HCT116 (cell line): ENCODE measurements at regions not wholly inside any gene's neighbourhood (a gene's known extent, or its start where the extent isn't known, plus 50 kb on each side); places are given as distances from the start of the nearest gene placed in this dataset.

ENCODE experiments used
- ATAC-seq: fragments of 200-7000 bp; cut with Tn5 transposase; 2 replicates; pipeline ENCODE4 v1.9.1; 2020; ENCODE audit warnings: mild to moderate bottlenecking, moderate library complexity
- BruUV-seq: library from RNA; stranded (reverse); fragments of 400-500 nt; replicated peaks from 2 replicates; lab custom pipeline; 2021; lab: Mats Ljungman, UMichigan
- CTCF ChIA-PET: fragments of 300-600 bp; sonication (Branson Sonifier 250); formaldehyde crosslinking; loops from one replicate; lab custom pipeline; 2021; ENCODE audit warnings: antibody characterized with exemption; lab: Charles Lee
- POLR2A ChIA-PET: fragments of 300-600, 350-600 bp; sonication (Branson Sonifier 250); formaldehyde crosslinking; loops from one replicate; lab custom pipeline; 2021; ENCODE audit warnings: antibody characterized with exemption; lab: Charles Lee
- RAD21 ChIA-PET, 2 experiments: fragments of 300-600 bp; sonication (Branson Sonifier 250); formaldehyde crosslinking; loops; one replicate each; lab custom pipeline; 2023; ENCODE audit warnings: low total read pairs in 2 of 2; ENCODE audit not compliant: uncharacterized antibody in 2 of 2, unreplicated experiment in 2 of 2, low non-redundant PET in 1 of 2; lab: Charles Lee
- DNase-seq: peaks from one replicate; pipeline ENCODE4 v3.0.0-alpha.2; 2010; ENCODE audit warnings: low read depth, low spot score
- H2AFZ ChIP-seq: fragments of 200-600 bp; shearing (Covaris generic), sonication (generic); 2 replicates; pipeline ENCODE4 v1.6.1; 2017; ENCODE audit warnings: low read depth, mixed run types, mixed read lengths, antibody characterized with exemption, low read length; ENCODE audit not compliant: poor library complexity, severe bottlenecking
- H3K27ac ChIP-seq: 2 replicates; pipeline ENCODE4 v1.5.1; 2012; ENCODE audit warnings: low read depth, low read length
- H3K27me3 ChIP-seq: fragments of 200-600 bp; sonication (generic); 2 replicates; pipeline ENCODE4 v1.6.1; 2016; ENCODE audit warnings: mixed run types, low read length, mixed read lengths; ENCODE audit not compliant: insufficient read depth
- H3K36me3 ChIP-seq, 2 experiments: fragments of 200-500 bp in 1 of 2; fragments of 200-600 bp in 1 of 2; sonication (Bioruptor generic) in 1 of 2; sonication (generic) in 1 of 2; 2 replicates each; pipeline versions ENCODE4 v1.5.1 to v1.6.1; 2014 to 2016; ENCODE audit warnings: low read length in 2 of 2, inconsistent platforms in 1 of 2, mixed read lengths in 1 of 2, mixed run types in 1 of 2; ENCODE audit not compliant: insufficient read depth in 2 of 2, control insufficient read depth in 1 of 2
- H3K4me1 ChIP-seq, 2 experiments: fragments of 200-600 bp in 1 of 2; sonication (generic) in 1 of 2; 2 replicates each; pipeline versions ENCODE4 v1.5.1 to v1.6.1; 2012 to 2017; ENCODE audit warnings: low read length in 2 of 2, inconsistent platforms in 1 of 2, mild to moderate bottlenecking in 1 of 2, mixed read lengths in 1 of 2, mixed run types in 1 of 2, moderate library complexity in 1 of 2; ENCODE audit not compliant: insufficient read depth in 2 of 2, control insufficient read depth in 1 of 2
- H3K4me2 ChIP-seq: fragments of 200-600 bp; sonication (generic); 2 replicates; pipeline ENCODE4 v1.6.1; 2017; ENCODE audit warnings: mixed run types, low read length, mixed read lengths
- H3K4me3 ChIP-seq, 2 experiments: fragments of 200-600 bp in 1 of 2; sonication (generic) in 1 of 2; replicated peaks in 1 of 2; 2 replicates each; pipeline ENCODE4 v1.5.1; 2011 to 2016; ENCODE audit warnings: low read length in 2 of 2, control low read depth in 1 of 2, low read depth in 1 of 2, mild to moderate bottlenecking in 1 of 2, mixed read lengths in 1 of 2, mixed run types in 1 of 2
- H3K79me2 ChIP-seq: fragments of 200-600 bp; sonication (generic); 2 replicates; pipeline ENCODE4 v1.6.1; 2017; ENCODE audit warnings: mild to moderate bottlenecking, mixed run types, low read length, moderate library complexity, mixed read lengths; ENCODE audit not compliant: insufficient read depth
- H3K9ac ChIP-seq: fragments of 200-600 bp; sonication (generic); 2 replicates; pipeline ENCODE4 v1.6.1; 2016; ENCODE audit warnings: low read length, mixed read lengths
- H3K9me2 ChIP-seq: fragments of 200-600 bp; sonication (generic), shearing (Covaris generic); 2 replicates; pipeline ENCODE4 v1.6.1; 2017; ENCODE audit warnings: mixed run types, mild to moderate bottlenecking, moderate library complexity; ENCODE audit not compliant: insufficient read depth
- H3K9me3 ChIP-seq, 2 experiments: fragments of 200-500 bp in 1 of 2; fragments of 200-600 bp in 1 of 2; sonication (Bioruptor generic) in 1 of 2; sonication (generic) in 1 of 2; 2 replicates each; pipeline ENCODE4 v1.6.1; 2014 to 2017; ENCODE audit warnings: low read length in 2 of 2, mixed read lengths in 2 of 2, inconsistent platforms in 1 of 2, low read depth in 1 of 2, mild to moderate bottlenecking in 1 of 2, mixed run types in 1 of 2, moderate library complexity in 1 of 2; ENCODE audit not compliant: control insufficient read depth in 1 of 2, insufficient read depth in 1 of 2
- H4K20me1 ChIP-seq: fragments of 200-600 bp; sonication (generic), shearing (Covaris generic); 2 replicates; pipeline ENCODE4 v1.6.1; 2017; ENCODE audit warnings: mixed run types, mild to moderate bottlenecking, moderate library complexity; ENCODE audit not compliant: insufficient read depth
- CBX3 ChIP-seq: IDR thresholded peaks from 2 replicates; pipeline ENCODE4 v1.6.1; 2012; ENCODE audit warnings: low read depth
- EGR1 ChIP-seq: IDR thresholded peaks from 2 replicates; pipeline ENCODE4 v1.6.1; 2012; ENCODE audit warnings: low read depth
- ELF1 ChIP-seq: IDR thresholded peaks from 2 replicates; pipeline ENCODE4 v1.6.1; 2012; ENCODE audit warnings: low read depth, borderline replicate concordance
- EZH2phosphoT487 ChIP-seq: fragments of 200-600 bp; IDR thresholded peaks from 2 replicates; pipeline ENCODE4 v1.6.1; 2018; ENCODE audit warnings: antibody characterized with exemption, borderline replicate concordance
- FOSL1 ChIP-seq: IDR thresholded peaks from 2 replicates; pipeline ENCODE4 v1.6.1; 2012; ENCODE audit warnings: low read depth
- POLR2A ChIP-seq: IDR thresholded peaks from 2 replicates; pipeline ENCODE4 v1.7.0; 2011; ENCODE audit warnings: borderline replicate concordance; ENCODE audit not compliant: insufficient read depth, insufficient read length; ENCODE audit errors: extremely low read depth
- POLR2AphosphoS5 ChIP-seq: IDR thresholded peaks from 2 replicates; pipeline ENCODE4 v1.6.1; 2011; ENCODE audit warnings: mild to moderate bottlenecking, low read depth, low read length, moderate library complexity
- RAD21 ChIP-seq: IDR thresholded peaks from 2 replicates; pipeline ENCODE4 v1.6.1; 2012; ENCODE audit warnings: low read depth, mild to moderate bottlenecking
- SIN3A ChIP-seq: IDR thresholded peaks from 2 replicates; pipeline ENCODE4 v1.6.1; 2012; ENCODE audit warnings: low read depth
- SP1 ChIP-seq: IDR thresholded peaks from 2 replicates; pipeline ENCODE4 v1.6.1; 2012; ENCODE audit warnings: low read depth
- TCF7L2 ChIP-seq: IDR thresholded peaks from 2 replicates; pipeline ENCODE4 v1.7.0; 2011; ENCODE audit warnings: borderline replicate concordance, inconsistent platforms; ENCODE audit not compliant: insufficient read depth, insufficient read length; ENCODE audit errors: extremely low read depth
- YY1 ChIP-seq: IDR thresholded peaks from 2 replicates; pipeline ENCODE4 v1.6.1; 2011; ENCODE audit warnings: low read length, low read depth, moderate library complexity, mild to moderate bottlenecking; ENCODE audit not compliant: insufficient replicate concordance; ENCODE audit errors: extremely low read depth
- ZBTB33 ChIP-seq: IDR thresholded peaks from 2 replicates; pipeline ENCODE4 v1.6.1; 2011; ENCODE audit warnings: mild to moderate bottlenecking, low read length, moderate library complexity; ENCODE audit not compliant: insufficient replicate concordance; ENCODE audit errors: extremely low read depth
- ZNF274 ChIP-seq: fragments of 200-500 bp; sonication (Bioruptor generic); IDR thresholded peaks from 2 replicates; pipeline ENCODE4 v1.6.1; 2014; ENCODE audit warnings: mild to moderate bottlenecking, low read depth, low read length, inconsistent platforms
- intact Hi-C: fragments of 100-400 bp; cut with micrococcal nuclease; formaldehyde crosslinking; loops from 2 replicates; pipeline ENCODE4 v1.10.0; 2022
- TF ChIP-seq, protein P1 (sequence below): IDR thresholded peaks from 2 replicates; pipeline ENCODE4 v1.6.1; 2012
- TF ChIP-seq, protein P2 (sequence below): IDR thresholded peaks from 2 replicates; pipeline ENCODE4 v1.6.1; 2012; ENCODE audit warnings: low read depth

- intact Hi-C loops = no loop called here
- CTCF ChIA-PET = no interaction called here
- RAD21 ChIA-PET = no interaction called here
- H3K9ac ChIP-seq = no peak overlapping the region
- H3K4me1 ChIP-seq = no peaks in the 10 kb centered on the region
- H3K4me3 ChIP-seq = no peak overlapping the region
- no peaks in the 10 kb centered on the region for H3K9me2 ChIP-seq
- no peaks in the 10 kb centered on the region for H3K79me2 ChIP-seq
- H3K36me3 ChIP-seq = no peaks in the 10 kb centered on the region
- no peaks in the 10 kb centered on the region for H3K9me3 ChIP-seq
- ATAC-seq (no peak), DNase-seq (no peak)
- no peak overlapping the region for H2AFZ ChIP-seq
- no peak overlapping the region for H3K27ac ChIP-seq
- POLR2A ChIA-PET = no interaction called here
- no peaks in the 10 kb centered on the region for H3K27me3 ChIP-seq
- TF ChIP-seq, protein P1, sequence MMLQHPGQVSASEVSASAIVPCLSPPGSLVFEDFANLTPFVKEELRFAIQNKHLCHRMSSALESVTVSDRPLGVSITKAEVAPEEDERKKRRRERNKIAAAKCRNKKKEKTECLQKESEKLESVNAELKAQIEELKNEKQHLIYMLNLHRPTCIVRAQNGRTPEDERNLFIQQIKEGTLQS = no peak
- no TSS peak for BruUV-seq
- no peak overlapping the region for H3K4me2 ChIP-seq
- no peaks in the 10 kb centered on the region for H4K20me1 ChIP-seq
Measured at GRCh38 chr2:33806041-33806440, 206.9 kb upstream of the FAM98A start.

- Histone ChIP-seq H3K79me2 (no peaks in the 10 kb centered on the region), H3K4me1 (no peaks in the 10 kb centered on the region)
- TF ChIP-seq ZNF274 (no peak), FOSL1 (no peak), EGR1 (no peak), TCF7L2 (no peak), POLR2AphosphoS5 (no peak), YY1 (no peak), CBX3 (no peak), POLR2A (no peak), RAD21 (no peak), EZH2phosphoT487 (no peak), SIN3A (no peak), ZBTB33 (no peak), SP1 (no peak), ELF1 (no peak)
- TF ChIP-seq, protein P1 = no peak
- TF ChIP-seq, protein P2, sequence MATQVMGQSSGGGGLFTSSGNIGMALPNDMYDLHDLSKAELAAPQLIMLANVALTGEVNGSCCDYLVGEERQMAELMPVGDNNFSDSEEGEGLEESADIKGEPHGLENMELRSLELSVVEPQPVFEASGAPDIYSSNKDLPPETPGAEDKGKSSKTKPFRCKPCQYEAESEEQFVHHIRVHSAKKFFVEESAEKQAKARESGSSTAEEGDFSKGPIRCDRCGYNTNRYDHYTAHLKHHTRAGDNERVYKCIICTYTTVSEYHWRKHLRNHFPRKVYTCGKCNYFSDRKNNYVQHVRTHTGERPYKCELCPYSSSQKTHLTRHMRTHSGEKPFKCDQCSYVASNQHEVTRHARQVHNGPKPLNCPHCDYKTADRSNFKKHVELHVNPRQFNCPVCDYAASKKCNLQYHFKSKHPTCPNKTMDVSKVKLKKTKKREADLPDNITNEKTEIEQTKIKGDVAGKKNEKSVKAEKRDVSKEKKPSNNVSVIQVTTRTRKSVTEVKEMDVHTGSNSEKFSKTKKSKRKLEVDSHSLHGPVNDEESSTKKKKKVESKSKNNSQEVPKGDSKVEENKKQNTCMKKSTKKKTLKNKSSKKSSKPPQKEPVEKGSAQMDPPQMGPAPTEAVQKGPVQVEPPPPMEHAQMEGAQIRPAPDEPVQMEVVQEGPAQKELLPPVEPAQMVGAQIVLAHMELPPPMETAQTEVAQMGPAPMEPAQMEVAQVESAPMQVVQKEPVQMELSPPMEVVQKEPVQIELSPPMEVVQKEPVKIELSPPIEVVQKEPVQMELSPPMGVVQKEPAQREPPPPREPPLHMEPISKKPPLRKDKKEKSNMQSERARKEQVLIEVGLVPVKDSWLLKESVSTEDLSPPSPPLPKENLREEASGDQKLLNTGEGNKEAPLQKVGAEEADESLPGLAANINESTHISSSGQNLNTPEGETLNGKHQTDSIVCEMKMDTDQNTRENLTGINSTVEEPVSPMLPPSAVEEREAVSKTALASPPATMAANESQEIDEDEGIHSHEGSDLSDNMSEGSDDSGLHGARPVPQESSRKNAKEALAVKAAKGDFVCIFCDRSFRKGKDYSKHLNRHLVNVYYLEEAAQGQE = no peak
Measured at GRCh38 chr2:33804155-33804554, 205.1 kb upstream of the FAM98A start.

More at GRCh38 chr2:33804155-33804554, 205.1 kb upstream of the FAM98A start:
- ChIA-PET RAD21 (no interaction called here), POLR2A (no interaction called here), CTCF (no interaction called here)
- no TSS peak for BruUV-seq
- no peaks in the 10 kb centered on the region for H4K20me1 ChIP-seq
- DNase-seq = no peak
- no peaks in the 10 kb centered on the region for H3K9me2 ChIP-seq
- no peak overlapping the region for H2AFZ ChIP-seq
- no peak overlapping the region for H3K9ac ChIP-seq
- ATAC-seq = no peak
- no peak overlapping the region for H3K4me3 ChIP-seq
- no peaks in the 10 kb centered on the region for H3K36me3 ChIP-seq
- no peak overlapping the region for H3K27ac ChIP-seq
- H3K9me3 ChIP-seq = no peaks in the 10 kb centered on the region
- H3K27me3 ChIP-seq = no peaks in the 10 kb centered on the region
- intact Hi-C loops = no loop called here
- no peak overlapping the region for H3K4me2 ChIP-seq
